ENCODE measurements at regions not wholly inside any gene's neighbourhood (a gene's known extent, or its start where the extent isn't known, plus 50 kb on each side); places are given as distances from the start of the nearest gene placed in this dataset.
A peak's percentile ranks its signal among the peaks of the same experiment; 100 is the strongest.

GRCh38 chr3:182725372-182726251 lies 67.7 kb upstream of the ATP11B start:
- H3K36me3 ChIP-seq (ENCODE audit: insufficient read depth, low read length) = no peaks in the 10 kb centered on the region
- peak overlapping the region; percentile 69 for H3K4me3 ChIP-seq (ENCODE audit: insufficient read depth, low read length)
- no peaks in the 10 kb centered on the region for H3K9me3 ChIP-seq (ENCODE audit: low read depth, low read length)
- TF ChIP-seq CTCF (IDR thresholded peaks at IDR 0.05; ENCODE audit: extremely low read depth, low read depth, low read length) = no peak
- no peaks in the 10 kb centered on the region for H4K20me1 ChIP-seq (ENCODE audit: insufficient read depth, low read length)
- DNase-seq (ENCODE audit: insufficient read length, low spot score, missing footprints) = no peak
- H3K4me2 ChIP-seq (ENCODE audit: insufficient read depth, low read length) = peak overlapping the region; percentile 89
- H3K4me1 ChIP-seq (ENCODE audit: insufficient read depth, low read length) = peaks cover 11% of the 10 kb centered on the region
- H3K79me2 ChIP-seq (ENCODE audit: insufficient read depth, low read length) = no peaks in the 10 kb centered on the region
- H2AFZ ChIP-seq (ENCODE audit: low read length) = peak overlapping the region; percentile 88
- H3K27ac ChIP-seq (ENCODE audit: low read depth, low read length) = no peak overlapping the region
- H3K27me3 ChIP-seq (ENCODE audit: insufficient read depth, low read length) = peaks cover 9% of the 10 kb centered on the region

GRCh38 chr3:182726258-182727142 lies 66.8 kb upstream of the ATP11B start:
- H3K36me3 ChIP-seq (ENCODE audit: insufficient read depth, low read length) = no peaks in the 10 kb centered on the region
- TF ChIP-seq CTCF (IDR thresholded peaks at IDR 0.05; ENCODE audit: extremely low read depth, low read depth, low read length) = no peak
- peak overlapping the region; percentile 69 for H3K4me3 ChIP-seq (ENCODE audit: insufficient read depth, low read length)
- peaks cover 11% of the 10 kb centered on the region for H3K4me1 ChIP-seq (ENCODE audit: insufficient read depth, low read length)
- no peaks in the 10 kb centered on the region for H3K79me2 ChIP-seq (ENCODE audit: insufficient read depth, low read length)
- peak overlapping the region; percentile 88 for H2AFZ ChIP-seq (ENCODE audit: low read length)
- DNase-seq (ENCODE audit: insufficient read length, low spot score, missing footprints) = no peak
- no peak overlapping the region for H3K27ac ChIP-seq (ENCODE audit: low read depth, low read length)
- peak overlapping the region; percentile 89 for H3K4me2 ChIP-seq (ENCODE audit: insufficient read depth, low read length)
- H3K27me3 ChIP-seq (ENCODE audit: insufficient read depth, low read length) = peaks cover 9% of the 10 kb centered on the region
- H3K9me3 ChIP-seq (ENCODE audit: low read depth, low read length) = no peaks in the 10 kb centered on the region
- no peaks in the 10 kb centered on the region for H4K20me1 ChIP-seq (ENCODE audit: insufficient read depth, low read length)

DNA sequence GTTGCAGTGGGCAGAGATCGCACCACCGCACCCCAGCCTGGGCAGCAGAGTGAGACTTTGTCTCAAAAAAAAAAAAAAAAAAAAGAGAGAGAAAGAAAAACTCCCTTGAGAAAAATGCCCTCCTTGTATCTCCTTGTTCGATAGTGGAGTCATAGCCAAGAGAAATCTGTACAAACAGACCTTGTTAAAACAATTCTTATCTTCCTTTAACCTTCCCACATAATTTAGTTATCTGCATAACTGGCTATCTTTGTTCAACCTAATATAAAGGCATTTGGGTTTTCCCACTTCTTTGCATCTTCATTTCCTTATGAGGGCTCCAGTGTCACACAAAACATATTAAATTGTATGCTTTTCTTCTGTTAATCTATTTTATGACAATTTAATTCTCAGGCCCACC lies 65.1 kb upstream of the ATP11B start:
- Histone ChIP-seq H3K27me3 (ENCODE audit: insufficient read depth, low read length) (peaks cover 9% of the 10 kb centered on the region), H3K79me2 (ENCODE audit: insufficient read depth, low read length) (no peaks in the 10 kb centered on the region)

More for the DNA sequence above, 65.1 kb upstream of the ATP11B start:
- H3K36me3 ChIP-seq (ENCODE audit: insufficient read depth, low read length) = no peaks in the 10 kb centered on the region
- no peak overlapping the region for H2AFZ ChIP-seq (ENCODE audit: low read length)
- H3K4me3 ChIP-seq (ENCODE audit: insufficient read depth, low read length) = no peak overlapping the region
- H4K20me1 ChIP-seq (ENCODE audit: insufficient read depth, low read length) = no peaks in the 10 kb centered on the region
- no peak overlapping the region for H3K27ac ChIP-seq (ENCODE audit: low read depth, low read length)
- DNase-seq (ENCODE audit: insufficient read length, low spot score, missing footprints) = no peak
- no peak for TF ChIP-seq CTCF (IDR thresholded peaks at IDR 0.05; ENCODE audit: extremely low read depth, low read depth, low read length)
- H3K9me3 ChIP-seq (ENCODE audit: low read depth, low read length) = no peaks in the 10 kb centered on the region
- H3K4me2 ChIP-seq (ENCODE audit: insufficient read depth, low read length) = no peak overlapping the region
- peaks cover 11% of the 10 kb centered on the region for H3K4me1 ChIP-seq (ENCODE audit: insufficient read depth, low read length)
